ENCODE measurements at regions not wholly inside any gene's neighbourhood (a gene's known extent, or its start where the extent isn't known, plus 50 kb on each side); places are given as distances from the start of the nearest gene placed in this dataset.

DNA sequence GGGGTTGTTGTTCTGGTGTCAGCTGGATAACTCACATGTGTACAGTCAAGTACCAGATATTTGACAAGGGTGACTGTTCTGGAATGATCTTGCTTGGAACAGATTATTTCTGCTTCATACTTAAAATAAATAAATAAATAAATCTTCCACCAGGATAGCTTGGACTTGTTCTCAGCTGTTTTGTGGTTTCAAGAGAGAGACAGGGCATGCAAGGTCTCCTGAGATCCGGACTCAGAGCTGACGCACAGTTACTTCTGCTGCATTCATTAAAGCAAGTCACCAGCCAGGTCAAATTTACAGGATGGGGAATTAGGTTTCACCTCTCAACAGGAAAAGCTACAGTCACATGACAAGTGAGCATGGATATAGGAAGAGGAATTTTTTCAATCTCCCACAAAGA is 285.0 kb upstream of the SPTLC3 start:
- TF ChIP-seq POLR2A (IDR thresholded peaks at IDR 0.05), result no peak
- no peak for TF ChIP-seq CTCF (IDR thresholded peaks at IDR 0.05)
- DNase-seq (no peak), ATAC-seq (no peak)
- Histone ChIP-seq H3K4me3 (no peak overlapping the region), H3K27ac (no peak overlapping the region), H3K36me3 (replicated peaks in 1 of 2; ENCODE audit: insufficient read depth in 1 of 2, low read depth in 2 of 2) (no peaks in the 10 kb centered on the region), H3K9me3 (no peaks in the 10 kb centered on the region), H3K4me1 (no peaks in the 10 kb centered on the region), H3K27me3 (no peaks in the 10 kb centered on the region)
- 88 to 92% methylated on average over 2 of the region's 2 CpGs for WGBS, 2 donors
- intact Hi-C loops (cut with DNase I), result no loop called here

GRCh38 chr20:12728782-12729181 is 280.0 kb upstream of the SPTLC3 start:
- intact Hi-C loops (cut with DNase I), result no loop called here
- TF ChIP-seq POLR2A (IDR thresholded peaks at IDR 0.05) (no peak), CTCF (IDR thresholded peaks at IDR 0.05) (no peak)
- no peaks in the 10 kb centered on the region for H3K9me3 ChIP-seq
- peak in 1 of 4 donors; percentile 20 for DNase-seq
- no peak overlapping the region for H3K27ac ChIP-seq
- no peaks in the 10 kb centered on the region for H3K27me3 ChIP-seq
- no peaks in the 10 kb centered on the region for H3K36me3 ChIP-seq (replicated peaks in 1 of 2; ENCODE audit: insufficient read depth in 1 of 2, low read depth in 2 of 2)
- H3K4me3 ChIP-seq, result no peak overlapping the region
- ATAC-seq, result no peak
- WGBS, 2 donors, result 55 to 64% methylated on average over 3 of the region's 3 CpGs
- H3K4me1 ChIP-seq, result no peaks in the 10 kb centered on the region

- TF ChIP-seq POLR2A (IDR thresholded peaks at IDR 0.05) (no peak), CTCF (IDR thresholded peaks at IDR 0.05) (no peak)
- intact Hi-C loops (cut with DNase I), result no loop called here
Observed at GRCh38 chr20:12729326-12729725, 279.4 kb upstream of the SPTLC3 start.

GRCh38 chr20:12733811-12734210 is 275.0 kb upstream of the SPTLC3 start:
- H3K9me3 ChIP-seq, result no peaks in the 10 kb centered on the region
- 42 to 58% methylated on average over 3 of the region's 3 CpGs for WGBS, 2 donors
- intact Hi-C loops (cut with DNase I), result no loop called here
- DNase-seq (no peak), ATAC-seq (no peak)
- no peaks in the 10 kb centered on the region for H3K36me3 ChIP-seq (replicated peaks in 1 of 2; ENCODE audit: insufficient read depth in 1 of 2, low read depth in 2 of 2)
- no peaks in the 10 kb centered on the region for H3K27me3 ChIP-seq
- no peak overlapping the region for H3K27ac ChIP-seq
- TF ChIP-seq POLR2A (IDR thresholded peaks at IDR 0.05) (no peak), CTCF (IDR thresholded peaks at IDR 0.05) (no peak)
- peaks cover 6% of the 10 kb centered on the region for H3K4me1 ChIP-seq
- H3K4me3 ChIP-seq, result no peak overlapping the region

More at GRCh38 chr20:12729326-12729725, 279.4 kb upstream of the SPTLC3 start:
- Histone ChIP-seq H3K4me1 (no peaks in the 10 kb centered on the region), H3K4me3 (no peak overlapping the region), H3K27ac (no peak overlapping the region), H3K36me3 (replicated peaks in 1 of 2; ENCODE audit: insufficient read depth in 1 of 2, low read depth in 2 of 2) (no peaks in the 10 kb centered on the region), H3K9me3 (no peaks in the 10 kb centered on the region), H3K27me3 (no peaks in the 10 kb centered on the region)
- DNase-seq (no peak), ATAC-seq (no peak)

DNA sequence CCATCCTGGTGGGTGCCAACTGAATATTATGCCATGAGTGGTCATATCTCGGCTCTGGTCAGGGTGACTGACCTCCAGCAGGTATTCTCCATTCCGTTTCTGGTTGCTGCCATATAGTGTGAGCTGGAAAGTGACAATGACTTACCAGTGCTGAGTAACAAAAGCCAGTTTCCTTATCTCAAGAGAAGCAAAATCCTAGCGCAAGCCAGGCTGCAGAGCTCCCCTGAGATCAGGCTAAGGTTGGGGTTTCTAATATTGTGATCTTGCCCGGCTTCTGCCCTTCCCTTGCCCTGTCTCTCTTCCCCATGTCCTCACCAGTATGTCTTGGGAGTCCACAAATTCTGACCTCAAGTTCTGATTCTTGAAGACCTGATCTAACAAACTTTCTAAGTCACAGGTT is 271.3 kb upstream of the SPTLC3 start:
- no peak for DNase-seq
- no peak overlapping the region for H3K4me3 ChIP-seq
- WGBS, 2 donors, result 65 to 67% methylated on average over 4 of the region's 4 CpGs
- H3K4me1 ChIP-seq, result peaks cover 6% of the 10 kb centered on the region
- no peaks in the 10 kb centered on the region for H3K27me3 ChIP-seq
- no peaks in the 10 kb centered on the region for H3K9me3 ChIP-seq
- TF ChIP-seq CTCF (IDR thresholded peaks at IDR 0.05), result no peak
- TF ChIP-seq POLR2A (IDR thresholded peaks at IDR 0.05), result no peak
- no peaks in the 10 kb centered on the region for H3K36me3 ChIP-seq (replicated peaks in 1 of 2; ENCODE audit: insufficient read depth in 1 of 2, low read depth in 2 of 2)
- intact Hi-C loops (cut with DNase I), result no loop called here
- ATAC-seq, result no peak
- H3K27ac ChIP-seq, result no peak overlapping the region

Measured in body of pancreas (tissue), 4 donors.